ENCODE measurements at regions not wholly inside any gene's neighbourhood (a gene's known extent, or its start where the extent isn't known, plus 50 kb on each side); places are given as distances from the start of the nearest gene placed in this dataset.
"Not testable (repeated sequence)": the region's sequence is repeated elsewhere in the genome, so short reads cannot be mapped to it uniquely, and the experiment has no call there.

DNA sequence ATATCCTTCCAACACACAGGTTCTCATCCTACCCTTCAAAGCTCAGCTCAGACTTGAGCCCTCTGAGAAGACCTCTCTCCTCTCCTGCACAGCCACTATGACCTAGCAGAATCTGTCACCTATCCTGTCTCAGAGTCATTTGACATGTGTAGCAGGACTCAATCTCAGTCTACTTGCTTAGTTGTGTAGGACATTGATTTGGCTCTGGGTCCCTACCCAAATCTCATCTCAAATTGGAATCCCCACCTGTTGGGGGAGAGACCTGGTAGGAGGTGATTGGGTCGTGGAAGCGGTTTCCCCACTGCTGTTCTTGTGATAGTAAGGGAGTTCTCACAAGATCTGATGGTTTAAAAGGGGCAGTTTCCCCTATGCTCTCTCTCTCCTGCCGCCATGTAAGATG is 297.9 kb downstream of the CD83 start:
- TF ChIP-seq POLR2A (IDR thresholded peaks at IDR 0.05) = no peak
- no peak for TF ChIP-seq CTCF (IDR thresholded peaks at IDR 0.05)
- no peak for TF ChIP-seq EP300 (IDR thresholded peaks at IDR 0.05)
- WGBS, 3 donors = 95 to 99% (median 99%) methylated on average over 3 of the region's 3 CpGs
- Histone ChIP-seq H3K27me3 (no peaks in the 10 kb centered on the region), H3K9me3 (no peaks in the 10 kb centered on the region), H3K27ac (no peak overlapping the region), H3K4me1 (ENCODE audit: insufficient read depth) (no peaks in the 10 kb centered on the region), H3K4me3 (no peak overlapping the region), H3K36me3 (no peaks in the 10 kb centered on the region)
- DNase-seq = no peak
- intact Hi-C loops (cut with DNase I) = no loop called here

DNA sequence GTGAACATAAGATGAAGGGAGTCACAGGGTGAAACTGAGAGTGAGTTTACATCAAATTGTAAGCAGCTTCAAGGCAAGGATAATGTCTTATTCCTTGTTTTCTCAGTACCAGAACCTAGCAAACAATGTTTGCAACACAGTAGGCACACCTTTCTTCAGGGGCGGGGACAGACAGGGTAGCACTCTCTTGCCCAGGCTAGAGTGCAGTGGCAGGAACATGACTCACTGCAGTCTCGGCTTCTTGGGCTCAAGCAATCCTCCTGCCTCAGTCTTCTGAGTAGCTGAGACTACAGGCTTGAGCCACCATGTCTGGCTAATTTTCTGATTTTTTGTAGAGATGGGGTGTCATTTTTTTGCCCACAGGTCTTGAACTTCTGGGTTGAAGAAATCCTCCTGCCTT is 299.8 kb downstream of the CD83 start:
- Histone ChIP-seq H3K9me3 (no peaks in the 10 kb centered on the region), H3K36me3 (no peaks in the 10 kb centered on the region), H3K4me1 (ENCODE audit: insufficient read depth) (no peaks in the 10 kb centered on the region), H3K27ac (no peak overlapping the region), H3K27me3 (no peaks in the 10 kb centered on the region), H3K4me3 (no peak overlapping the region)
- intact Hi-C loops (cut with DNase I) = no loop called here
- no peak for TF ChIP-seq POLR2A (IDR thresholded peaks at IDR 0.05)
- no peak for TF ChIP-seq EP300 (IDR thresholded peaks at IDR 0.05)
- TF ChIP-seq CTCF (IDR thresholded peaks at IDR 0.05) = no peak
- DNase-seq = no peak
- 87 to 95% (median 91%) methylated on average over 2 of the region's 2 CpGs for WGBS, 3 donors

DNA sequence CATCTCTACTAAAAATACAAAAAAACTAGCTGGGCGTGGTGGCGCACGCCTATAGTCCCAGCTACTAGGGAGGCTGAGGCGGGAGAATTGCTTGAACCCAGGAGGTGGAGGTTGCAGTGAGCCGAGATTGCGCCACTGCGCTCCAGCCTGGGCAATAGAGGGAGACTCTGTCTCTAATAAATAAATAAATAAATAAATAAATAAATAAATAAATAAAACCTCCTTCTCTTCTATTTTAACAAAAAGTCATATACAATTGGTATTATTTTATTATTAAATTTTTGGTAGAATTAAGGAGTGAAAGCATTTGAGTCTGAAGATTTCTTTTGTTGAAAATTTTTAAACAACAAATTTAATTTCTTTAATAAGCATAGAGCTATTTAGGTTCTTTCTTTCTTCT is 301.7 kb downstream of the CD83 start:
- H3K4me3 ChIP-seq = not testable (repeated sequence)

GRCh38 chr6:14422061-14422460 is 304.5 kb downstream of the CD83 start:
- no peak for DNase-seq
- Histone ChIP-seq H3K27ac (no peak overlapping the region), H3K9me3 (no peaks in the 10 kb centered on the region), H3K36me3 (no peaks in the 10 kb centered on the region), H3K4me1 (ENCODE audit: insufficient read depth) (no peaks in the 10 kb centered on the region), H3K27me3 (no peaks in the 10 kb centered on the region), H3K4me3 (no peak overlapping the region)
- 86 to 91% (median 91%) methylated on average over 6 of the region's 6 CpGs for WGBS, 3 donors
- intact Hi-C loops (cut with DNase I) = no loop called here
- TF ChIP-seq POLR2A (IDR thresholded peaks at IDR 0.05) = no peak

More for the DNA sequence above, 301.7 kb downstream of the CD83 start:
- DNase-seq; H3K9me3 ChIP-seq; H3K36me3 ChIP-seq; intact Hi-C loops (cut with DNase I); H3K27me3 ChIP-seq; H3K27ac ChIP-seq; H3K4me1 ChIP-seq (ENCODE audit: insufficient read depth): not testable (repeated sequence)
- WGBS, 3 donors = 84 to 98% (median 91%) methylated on average over 7 of the region's 7 CpGs

GRCh38 chr6:14422917-14423316 is 305.3 kb downstream of the CD83 start:
- 32 to 91% (median 76%) methylated on average over 2 of the region's 2 CpGs for WGBS, 3 donors
- Histone ChIP-seq H3K9me3 (no peaks in the 10 kb centered on the region), H3K4me1 (ENCODE audit: insufficient read depth) (no peaks in the 10 kb centered on the region), H3K27me3 (no peaks in the 10 kb centered on the region), H3K4me3 (no peak overlapping the region), H3K36me3 (no peaks in the 10 kb centered on the region), H3K27ac (no peak overlapping the region)
- DNase-seq = no peak
- intact Hi-C loops (cut with DNase I) = no loop called here
- TF ChIP-seq CTCF (IDR thresholded peaks at IDR 0.05) (no peak), POLR2A (IDR thresholded peaks at IDR 0.05) (no peak), EP300 (IDR thresholded peaks at IDR 0.05) (no peak)

DNA sequence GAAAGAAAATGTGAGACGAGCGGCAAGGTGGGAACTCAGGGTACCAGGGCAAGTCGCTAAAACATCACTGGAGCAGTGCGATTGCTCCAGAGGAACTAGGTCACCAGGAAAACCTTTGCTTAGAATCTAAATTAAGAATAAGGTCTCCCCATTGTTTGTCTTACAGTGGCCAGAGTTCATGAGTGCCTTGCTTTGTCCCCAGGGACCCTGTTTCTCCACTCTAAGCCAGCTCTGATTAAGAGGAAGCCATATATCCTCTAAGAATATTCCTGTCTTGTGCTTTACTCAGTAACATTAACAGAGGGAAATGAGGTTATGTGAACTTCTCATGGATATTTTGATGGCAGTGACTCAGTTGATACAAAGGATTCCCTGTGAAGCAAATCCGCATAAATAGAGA is 305.8 kb downstream of the CD83 start:
- Histone ChIP-seq H3K27ac (no peak overlapping the region), H3K36me3 (no peaks in the 10 kb centered on the region), H3K27me3 (no peaks in the 10 kb centered on the region), H3K9me3 (no peaks in the 10 kb centered on the region), H3K4me3 (no peak overlapping the region), H3K4me1 (ENCODE audit: insufficient read depth) (no peaks in the 10 kb centered on the region)
- 73 to 90% (median 77%) methylated on average over 5 of the region's 5 CpGs for whole genome bisulfite sequencing, 3 donors
- no peak for TF ChIP-seq CTCF (IDR thresholded peaks at IDR 0.05)
- no peak for TF ChIP-seq EP300 (IDR thresholded peaks at IDR 0.05)
- TF ChIP-seq POLR2A (IDR thresholded peaks at IDR 0.05) = no peak
- intact Hi-C loops (cut with DNase I) = no loop called here
- no peak for DNase-seq
